IgD-negative memory B cell (primary cell): ENCODE measurements at regions not wholly inside any gene's neighbourhood (a gene's known extent, or its start where the extent isn't known, plus 50 kb on each side); places are given as distances from the start of the nearest gene placed in this dataset.

ENCODE experiments used
- H3K27ac Mint-ChIP-seq, 3 donors: one replicate each; pipeline ENCODE4 v1.8.0; 2020 to 2022; ENCODE audit warnings: mild to moderate bottlenecking in 3 of 3, mixed read lengths in 3 of 3, moderate library complexity in 1 of 3
- H3K27me3 Mint-ChIP-seq: one replicate; pipeline ENCODE4 v1.8.0; 2021; ENCODE audit warnings: mixed read lengths
- H3K36me3 Mint-ChIP-seq: one replicate; pipeline ENCODE4 v1.8.0; 2020; ENCODE audit warnings: mild to moderate bottlenecking, mixed read lengths
- H3K4me1 Mint-ChIP-seq, 3 donors: one replicate each; pipeline ENCODE4 v1.8.0; 2020 to 2022; ENCODE audit warnings: mixed read lengths in 3 of 3, mild to moderate bottlenecking in 1 of 3
- H3K4me3 Mint-ChIP-seq, 4 donors: one replicate each; pipeline ENCODE4 v1.8.0; 2020 to 2022; ENCODE audit warnings: mild to moderate bottlenecking in 4 of 4, mixed read lengths in 4 of 4, moderate library complexity in 3 of 4
- H3K9me3 Mint-ChIP-seq, 3 donors: one replicate each; pipeline ENCODE4 v1.8.0; 2020 to 2021; ENCODE audit warnings: mixed read lengths in 3 of 3, mild to moderate bottlenecking in 1 of 3

GRCh38 chr1:2936559-2937515, 84.4 kb upstream of the ACTRT2 start:
- Mint-ChIP-seq H3K27ac (no peak overlapping the region), H3K27me3 (peaks cover 3% of the 10 kb centered on the region), H3K4me1 (no peaks in the 10 kb centered on the region), H3K36me3 (no peaks in the 10 kb centered on the region), H3K4me3 (no peak overlapping the region), H3K9me3 (peaks cover 7 to 16% (median 13%) of the 10 kb centered on the region in 3 donors)

GRCh38 chr1:2937805-2938204, 83.5 kb upstream of the ACTRT2 start:
- Mint-ChIP-seq H3K27ac (no peak overlapping the region), H3K27me3 (peaks cover 3% of the 10 kb centered on the region), H3K4me1 (no peaks in the 10 kb centered on the region), H3K36me3 (no peaks in the 10 kb centered on the region), H3K9me3 (peaks cover 7 to 16% (median 13%) of the 10 kb centered on the region in 3 donors), H3K4me3 (no peak overlapping the region)

GRCh38 chr1:2939041-2939552, 82.2 kb upstream of the ACTRT2 start:
- Mint-ChIP-seq H3K4me1 (no peaks in the 10 kb centered on the region), H3K27ac (no peak overlapping the region), H3K9me3 (peaks cover 7 to 16% (median 13%) of the 10 kb centered on the region in 3 donors), H3K36me3 (no peaks in the 10 kb centered on the region), H3K27me3 (peaks cover 3% of the 10 kb centered on the region), H3K4me3 (no peak overlapping the region)

- Mint-ChIP-seq H3K27me3 (peaks cover 3% of the 10 kb centered on the region), H3K4me1 (no peaks in the 10 kb centered on the region), H3K4me3 (no peak overlapping the region), H3K36me3 (no peaks in the 10 kb centered on the region), H3K27ac (no peak overlapping the region), H3K9me3 (peaks cover 7 to 16% (median 13%) of the 10 kb centered on the region in 3 donors)
These were observed 81.1 kb upstream of the ACTRT2 start for GRCh38 chr1:2940178-2940577.

- H3K4me3 Mint-ChIP-seq, result no peak overlapping the region
- H3K9me3 Mint-ChIP-seq, result peaks cover 7 to 16% (median 13%) of the 10 kb centered on the region in 3 donors
- no peaks in the 10 kb centered on the region for H3K4me1 Mint-ChIP-seq
- no peak overlapping the region for H3K27ac Mint-ChIP-seq
- no peaks in the 10 kb centered on the region for H3K36me3 Mint-ChIP-seq
- H3K27me3 Mint-ChIP-seq, result peaks cover 3% of the 10 kb centered on the region
These were observed 80.2 kb upstream of the ACTRT2 start for GRCh38 chr1:2941040-2941439.

GRCh38 chr1:2941907-2942306, 79.4 kb upstream of the ACTRT2 start:
- Mint-ChIP-seq H3K9me3 (peaks cover 7 to 16% (median 13%) of the 10 kb centered on the region in 3 donors), H3K4me3 (no peak overlapping the region), H3K27ac (no peak overlapping the region), H3K27me3 (peaks cover 3% of the 10 kb centered on the region), H3K36me3 (no peaks in the 10 kb centered on the region), H3K4me1 (peaks cover 0 to 3% (median 0%) of the 10 kb centered on the region in 3 donors)

- no peaks in the 10 kb centered on the region for H3K36me3 Mint-ChIP-seq
- H3K27ac Mint-ChIP-seq, result no peak overlapping the region
- peaks cover 7 to 16% (median 13%) of the 10 kb centered on the region in 3 donors for H3K9me3 Mint-ChIP-seq
- H3K4me1 Mint-ChIP-seq, result peaks cover 0 to 3% (median 2%) of the 10 kb centered on the region in 3 donors
- peaks cover 8% of the 10 kb centered on the region for H3K27me3 Mint-ChIP-seq
- H3K4me3 Mint-ChIP-seq, result peak overlapping the region in 1 of 4 donors; percentile 52
These were observed 78.9 kb upstream of the ACTRT2 start for GRCh38 chr1:2942410-2942809.

GRCh38 chr1:2943686-2944260, 77.5 kb upstream of the ACTRT2 start:
- Mint-ChIP-seq H3K4me3 (no peak overlapping the region), H3K9me3 (peaks cover 5 to 16% (median 9%) of the 10 kb centered on the region in 3 donors), H3K4me1 (peaks cover 0 to 3% (median 2%) of the 10 kb centered on the region in 3 donors), H3K36me3 (no peaks in the 10 kb centered on the region), H3K27me3 (peaks cover 8% of the 10 kb centered on the region), H3K27ac (no peak overlapping the region)

- peaks cover 0 to 3% (median 2%) of the 10 kb centered on the region in 3 donors for H3K4me1 Mint-ChIP-seq
These were observed 76.6 kb upstream of the ACTRT2 start for GRCh38 chr1:2944705-2945104.

GRCh38 chr1:2945821-2946231, 75.4 kb upstream of the ACTRT2 start:
- Mint-ChIP-seq H3K9me3 (peaks cover 6 to 8% (median 7%) of the 10 kb centered on the region in 3 donors), H3K27ac (no peak overlapping the region), H3K4me1 (peaks cover 0 to 11% (median 7%) of the 10 kb centered on the region in 3 donors), H3K27me3 (peaks cover 6% of the 10 kb centered on the region), H3K36me3 (no peaks in the 10 kb centered on the region), H3K4me3 (no peak overlapping the region)

More at GRCh38 chr1:2944705-2945104, 76.6 kb upstream of the ACTRT2 start:
- Mint-ChIP-seq H3K27ac (no peak overlapping the region), H3K27me3 (peaks cover 8% of the 10 kb centered on the region), H3K9me3 (peaks cover 5 to 16% (median 9%) of the 10 kb centered on the region in 3 donors), H3K36me3 (no peaks in the 10 kb centered on the region), H3K4me3 (no peak overlapping the region)

GRCh38 chr1:2946291-2946690, 75.0 kb upstream of the ACTRT2 start:
- H3K27ac Mint-ChIP-seq, result no peak overlapping the region
- H3K4me3 Mint-ChIP-seq, result no peak overlapping the region
- peaks cover 0 to 11% (median 7%) of the 10 kb centered on the region in 3 donors for H3K4me1 Mint-ChIP-seq
- H3K9me3 Mint-ChIP-seq, result peaks cover 3 to 5% (median 3%) of the 10 kb centered on the region in 3 donors
- no peaks in the 10 kb centered on the region for H3K36me3 Mint-ChIP-seq
- H3K27me3 Mint-ChIP-seq, result peaks cover 5% of the 10 kb centered on the region

- Mint-ChIP-seq H3K27me3 (peaks cover 5% of the 10 kb centered on the region), H3K36me3 (no peaks in the 10 kb centered on the region), H3K27ac (no peak overlapping the region), H3K9me3 (peaks cover 0 to 6% (median 0%) of the 10 kb centered on the region in 3 donors), H3K4me3 (no peak overlapping the region), H3K4me1 (peaks cover 0 to 13% (median 10%) of the 10 kb centered on the region in 3 donors)
These were observed 74.1 kb upstream of the ACTRT2 start for GRCh38 chr1:2946999-2947690.

- no peaks in the 10 kb centered on the region for H3K36me3 Mint-ChIP-seq
- peaks cover 5% of the 10 kb centered on the region for H3K27me3 Mint-ChIP-seq
- H3K27ac Mint-ChIP-seq, result no peak overlapping the region
- peaks cover 1 to 7% (median 3%) of the 10 kb centered on the region in 3 donors for H3K9me3 Mint-ChIP-seq
- no peak overlapping the region for H3K4me3 Mint-ChIP-seq
- peaks cover 3 to 16% (median 14%) of the 10 kb centered on the region in 3 donors for H3K4me1 Mint-ChIP-seq
These were observed 73.1 kb upstream of the ACTRT2 start for GRCh38 chr1:2948001-2948750.
